GM18520 (cell line): ENCODE measurements at regions not wholly inside any gene's neighbourhood (a gene's known extent, or its start where the extent isn't known, plus 50 kb on each side); places are given as distances from the start of the nearest gene placed in this dataset.
"Not testable (repeated sequence)": the region's sequence is repeated elsewhere in the genome, so short reads cannot be mapped to it uniquely, and the experiment has no call there.

Experiments
- ATAC-seq: cut with Tn5 transposase; IDR thresholded peaks from one replicate; pipeline ENCODE4 v1.9.1; 2021; ENCODE audit not compliant: unreplicated experiment

DNA sequence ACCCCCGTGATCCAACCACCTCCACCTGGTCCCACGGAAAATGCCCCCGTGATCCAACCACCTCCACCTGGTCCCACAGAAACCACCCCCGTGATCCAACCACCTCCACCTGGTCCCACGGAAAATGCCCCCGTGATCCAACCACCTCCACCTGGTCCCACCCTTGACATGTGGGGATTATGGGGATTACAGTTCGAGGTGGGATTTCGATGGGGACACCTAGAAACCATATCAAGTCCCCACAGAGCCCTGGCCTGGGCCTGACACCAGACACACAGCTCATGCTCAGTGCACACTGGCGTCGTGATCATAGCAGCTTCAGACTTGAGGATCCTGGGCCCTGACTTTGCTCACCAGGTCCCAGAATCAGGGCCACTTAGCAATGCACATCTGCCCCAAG is 637.7 kb downstream of the TBC1D22A start:
- not testable (repeated sequence) for ATAC-seq

DNA sequence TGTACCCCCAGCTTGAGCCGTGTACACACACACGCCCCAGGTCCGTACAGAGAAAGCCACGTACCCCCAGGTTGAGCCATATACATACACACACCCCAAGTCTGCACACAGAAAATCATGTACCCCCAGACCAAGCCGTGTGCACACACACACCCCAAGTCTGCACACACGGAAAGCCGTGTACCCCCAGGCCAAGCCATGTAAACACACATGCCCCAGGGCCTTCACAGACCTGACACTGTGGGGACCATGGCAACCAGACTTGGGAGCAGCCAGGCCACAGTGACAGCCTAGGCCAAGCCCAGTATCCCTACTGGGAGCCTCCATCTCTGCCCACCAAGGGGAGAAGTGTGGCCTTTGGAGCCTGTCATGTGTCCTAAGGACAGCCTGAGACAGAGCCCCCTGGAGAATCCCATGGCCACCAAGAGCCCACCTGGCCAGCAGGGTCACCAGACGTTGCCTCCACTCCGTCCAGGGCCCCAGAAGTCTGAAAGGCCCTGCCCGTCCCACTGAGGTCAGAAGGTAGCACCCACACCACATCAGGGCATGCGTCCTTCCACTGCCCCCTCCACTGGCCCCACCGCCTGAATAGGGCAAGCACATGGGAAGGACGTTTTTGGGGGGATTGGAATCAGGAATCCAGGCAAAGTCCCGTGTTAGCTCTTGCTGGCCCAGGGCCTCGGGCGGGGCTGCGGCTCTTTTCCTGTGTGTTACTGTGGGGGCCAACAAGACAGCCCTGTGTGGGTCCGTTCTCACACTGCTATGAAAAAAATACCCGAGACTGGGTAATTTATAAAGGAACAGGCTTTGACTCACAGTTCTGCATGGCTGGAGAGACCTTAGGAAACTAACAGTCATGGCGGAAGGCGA is 636.7 kb downstream of the TBC1D22A start:
- ATAC-seq: no peak

DNA sequence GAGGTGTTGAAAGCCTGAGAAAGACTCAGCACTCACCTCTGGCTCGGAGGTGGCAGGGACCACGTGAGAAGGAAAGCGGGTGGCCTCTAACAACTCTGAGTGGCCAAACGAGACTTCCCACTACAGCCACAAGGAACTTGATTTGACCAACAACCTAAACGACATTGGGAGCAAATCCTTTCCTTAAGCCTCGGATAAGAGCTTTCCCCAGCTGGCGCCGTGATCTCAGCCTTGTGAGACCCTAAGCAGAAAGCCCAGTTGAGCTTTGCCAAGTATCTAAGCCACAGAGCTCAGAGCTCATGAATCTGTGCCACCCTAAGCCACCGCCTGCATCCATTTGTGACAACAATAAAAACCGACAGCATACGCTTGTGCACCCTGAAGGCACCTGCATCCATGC is 636.0 kb downstream of the TBC1D22A start:
- no peak for ATAC-seq

DNA sequence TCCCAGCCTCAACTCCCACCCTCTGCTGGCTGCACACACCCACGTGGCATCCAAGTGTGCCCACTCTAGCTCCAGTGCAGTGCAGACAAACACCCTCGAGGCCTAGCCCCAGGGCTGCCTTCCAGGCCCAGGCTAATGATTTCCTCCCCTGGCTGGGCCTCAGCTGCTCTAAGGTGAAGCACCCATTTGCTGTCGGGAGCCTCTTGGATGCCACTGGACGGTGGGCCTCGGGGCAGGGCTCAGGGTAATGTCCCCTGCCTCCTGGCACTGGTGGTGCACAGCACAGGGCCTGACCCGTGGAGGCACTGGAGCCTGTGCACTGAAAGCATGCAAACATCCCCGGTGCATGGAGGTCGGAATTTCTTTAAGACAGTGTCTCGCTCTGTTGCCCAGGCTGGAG is 635.2 kb downstream of the TBC1D22A start:
- no peak for ATAC-seq

DNA sequence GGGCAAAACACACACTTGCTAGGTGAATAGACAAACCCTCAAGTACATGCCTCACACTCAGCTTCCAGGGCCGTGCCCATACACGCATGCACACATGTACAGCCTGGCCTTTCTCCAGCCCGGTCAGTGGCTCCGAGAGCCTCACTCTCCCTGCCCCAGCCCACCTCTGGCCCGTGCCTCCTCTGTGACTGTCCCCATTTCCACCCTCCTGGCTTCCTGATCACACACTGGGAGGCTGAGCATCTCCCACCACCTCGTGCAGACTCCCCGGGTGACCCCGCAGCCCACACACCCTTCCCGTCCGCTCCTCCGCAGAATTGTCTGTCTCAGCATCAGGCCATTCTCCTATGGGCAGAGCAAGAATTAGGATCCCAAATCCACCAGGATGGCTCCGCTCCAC is 634.1 kb downstream of the TBC1D22A start:
- no peak for ATAC-seq

DNA sequence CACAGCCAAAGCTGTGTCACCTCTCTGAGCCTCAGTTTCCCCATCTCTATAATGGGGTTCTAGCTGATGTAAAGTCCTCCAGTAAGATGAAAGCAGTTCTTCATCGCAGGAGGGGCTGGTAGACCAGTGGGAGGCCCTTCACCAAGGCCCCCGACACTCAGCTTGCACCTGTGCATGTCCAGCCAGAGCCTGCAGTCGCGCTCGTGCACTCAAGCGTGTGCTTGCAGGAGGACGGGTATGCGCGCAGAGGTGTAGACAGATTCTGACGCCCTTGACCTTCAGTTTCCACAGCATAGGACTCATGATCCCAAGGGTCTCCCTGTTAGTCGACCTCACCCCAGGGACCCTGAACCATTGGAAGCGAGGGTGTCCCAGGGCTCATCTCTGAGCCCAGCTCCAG is 633.7 kb downstream of the TBC1D22A start:
- ATAC-seq: no peak

DNA sequence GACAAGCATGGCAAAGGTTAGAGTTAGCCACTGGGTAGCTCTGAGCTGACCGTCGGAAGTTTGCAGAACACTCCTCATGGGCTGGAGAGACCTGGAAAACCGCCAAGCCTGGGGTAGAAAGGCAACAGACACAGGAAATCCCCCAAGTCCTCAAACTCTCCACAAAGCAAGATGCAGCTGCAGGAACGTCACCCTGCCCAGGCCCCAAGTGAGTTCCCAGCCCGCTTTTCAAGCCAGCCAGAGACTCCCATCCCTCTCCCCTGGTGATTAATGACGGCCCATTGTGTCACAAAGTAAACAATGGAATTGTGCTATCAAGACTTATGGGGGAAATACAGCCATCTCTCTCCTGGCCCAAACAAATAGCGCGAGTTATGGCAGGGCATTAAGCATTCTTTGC is 633.0 kb downstream of the TBC1D22A start:
- no peak for ATAC-seq

DNA sequence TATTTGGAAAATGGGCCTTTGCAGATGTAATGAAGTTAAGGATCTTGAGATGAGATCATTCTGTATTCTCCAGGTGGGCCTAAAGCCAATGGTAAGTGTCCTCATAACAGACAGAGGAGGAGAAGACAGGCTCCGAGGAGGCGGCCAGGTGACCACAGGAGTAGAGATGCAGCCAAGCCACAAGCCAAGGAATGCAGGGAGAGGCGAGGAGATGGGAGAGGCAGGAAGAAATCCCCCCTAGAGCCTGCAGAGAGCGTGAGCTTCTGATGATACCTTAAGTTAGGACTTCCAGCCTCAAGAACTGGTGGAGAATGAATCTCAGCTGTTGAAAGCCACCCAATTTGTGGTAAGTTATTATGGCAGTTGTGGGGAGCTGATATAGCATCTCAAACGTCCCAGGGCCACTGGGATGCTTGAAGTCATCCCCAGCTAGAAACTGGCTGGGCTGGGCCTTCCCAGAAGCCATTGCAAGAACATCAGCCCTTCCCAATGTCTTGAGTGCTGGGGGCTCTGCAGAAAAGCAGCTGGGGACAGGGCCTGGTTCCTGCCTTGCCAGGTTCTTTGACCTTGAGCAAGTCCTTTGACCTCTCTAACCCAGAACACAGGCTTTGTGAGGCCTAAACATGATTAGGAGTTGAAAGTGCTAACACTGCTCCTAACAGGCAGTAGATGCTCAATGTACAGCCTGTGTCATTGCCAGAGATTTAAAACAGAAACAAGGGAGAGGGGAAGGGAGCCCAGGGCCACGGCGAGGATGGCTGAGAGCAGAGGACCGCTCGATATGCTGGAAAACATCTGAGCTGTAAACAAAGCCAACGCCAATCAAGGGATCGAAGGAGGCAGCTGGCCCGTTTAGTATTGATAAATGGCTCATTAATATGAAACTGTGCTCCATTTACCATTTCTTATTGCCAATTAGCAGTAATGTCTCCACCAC is 632.3 kb downstream of the TBC1D22A start:
- ATAC-seq: no peak

DNA sequence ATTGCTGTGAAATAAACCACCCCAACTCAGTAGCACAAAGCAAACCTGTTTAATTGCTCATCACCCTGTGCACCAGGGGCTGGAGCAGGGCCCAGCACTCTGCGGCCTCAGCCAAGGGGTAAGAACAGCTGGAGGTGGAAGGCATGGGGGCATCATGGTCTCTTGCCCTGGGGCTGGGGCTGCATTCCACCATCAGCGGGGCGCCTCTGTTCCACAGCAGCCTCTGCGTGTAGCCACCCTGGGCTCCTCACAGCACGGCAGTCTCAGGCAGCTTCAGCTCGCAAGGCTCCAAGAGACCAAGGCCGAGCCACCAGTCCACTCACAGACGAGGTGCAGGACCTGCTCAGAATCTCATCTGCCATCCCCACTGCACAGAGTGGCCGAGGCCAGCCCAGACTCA is 630.7 kb downstream of the TBC1D22A start:
- no peak for ATAC-seq

DNA sequence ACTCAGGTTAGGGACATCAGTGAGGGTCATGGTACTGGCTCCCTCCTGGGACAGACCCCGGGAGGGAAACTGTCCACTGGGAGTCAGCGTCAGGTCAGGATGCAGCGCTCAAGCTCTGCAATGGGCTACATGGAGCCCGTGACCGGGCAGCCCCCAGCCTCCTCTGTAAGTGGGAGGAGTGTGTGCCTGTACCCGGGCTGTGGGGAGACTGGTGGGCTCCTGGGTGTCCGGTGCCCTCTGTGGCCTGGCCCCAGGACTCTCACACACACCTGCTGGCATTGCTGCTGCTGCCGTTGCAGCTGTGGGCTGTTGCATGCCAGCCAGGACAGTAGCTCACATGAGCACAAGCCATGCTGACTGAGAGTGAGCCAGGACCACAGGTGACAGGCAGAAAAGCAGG is 630.3 kb downstream of the TBC1D22A start:
- ATAC-seq: no peak

DNA sequence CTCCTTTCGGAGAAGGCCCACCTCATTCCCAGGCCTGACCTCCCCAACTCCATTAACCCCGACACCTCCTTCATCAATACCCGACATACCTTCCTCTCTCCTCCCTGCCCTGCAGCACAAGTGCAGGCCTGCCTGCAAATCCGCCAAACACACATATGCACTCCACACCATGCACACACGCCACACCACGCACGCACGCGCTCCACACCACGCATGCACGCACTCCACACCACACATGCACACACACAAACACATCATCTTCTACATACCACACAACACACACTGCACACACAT is 629.6 kb downstream of the TBC1D22A start:
- ATAC-seq: no peak

DNA sequence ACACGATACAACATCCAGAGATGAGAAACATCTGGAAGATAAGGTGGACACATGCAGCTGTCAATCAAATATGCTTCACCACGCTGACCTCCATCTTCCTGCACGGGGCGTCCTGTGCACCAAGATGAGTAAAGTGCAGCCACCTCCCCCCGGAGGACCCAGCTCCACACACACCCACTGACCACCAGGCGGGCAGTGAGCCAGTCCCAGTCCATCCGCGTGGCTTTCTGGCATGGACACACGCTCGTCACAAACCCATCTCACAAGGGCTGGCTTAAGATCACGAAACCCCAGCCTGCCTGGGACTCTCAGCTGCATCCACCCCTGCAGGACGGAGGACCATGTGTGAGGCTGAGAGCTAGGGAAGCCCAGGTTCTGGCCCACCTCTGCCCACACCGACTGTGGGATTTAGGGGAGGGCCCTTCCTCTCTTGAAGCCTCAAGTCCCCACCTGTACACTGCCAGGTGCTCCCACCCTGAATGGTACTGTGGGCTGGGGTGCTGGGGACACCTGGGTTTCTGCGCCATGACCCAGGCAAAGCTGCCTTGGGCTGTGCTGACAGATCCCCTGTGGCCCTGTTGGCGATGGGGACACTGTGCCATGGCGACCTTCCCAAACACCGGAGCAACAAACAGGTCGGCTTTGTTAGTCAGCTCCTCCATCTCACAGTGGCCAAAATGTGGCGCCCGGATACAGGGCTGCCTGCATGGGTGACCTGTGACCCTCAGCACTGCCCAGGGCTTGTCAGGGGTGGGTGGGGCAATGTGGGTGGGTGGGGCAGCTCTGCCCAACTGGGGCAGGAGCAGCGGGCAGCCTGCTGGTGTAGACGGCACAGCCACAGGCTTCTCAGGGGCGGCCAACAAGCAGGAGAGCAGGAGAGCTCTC is 629.0 kb downstream of the TBC1D22A start:
- ATAC-seq: no peak

DNA sequence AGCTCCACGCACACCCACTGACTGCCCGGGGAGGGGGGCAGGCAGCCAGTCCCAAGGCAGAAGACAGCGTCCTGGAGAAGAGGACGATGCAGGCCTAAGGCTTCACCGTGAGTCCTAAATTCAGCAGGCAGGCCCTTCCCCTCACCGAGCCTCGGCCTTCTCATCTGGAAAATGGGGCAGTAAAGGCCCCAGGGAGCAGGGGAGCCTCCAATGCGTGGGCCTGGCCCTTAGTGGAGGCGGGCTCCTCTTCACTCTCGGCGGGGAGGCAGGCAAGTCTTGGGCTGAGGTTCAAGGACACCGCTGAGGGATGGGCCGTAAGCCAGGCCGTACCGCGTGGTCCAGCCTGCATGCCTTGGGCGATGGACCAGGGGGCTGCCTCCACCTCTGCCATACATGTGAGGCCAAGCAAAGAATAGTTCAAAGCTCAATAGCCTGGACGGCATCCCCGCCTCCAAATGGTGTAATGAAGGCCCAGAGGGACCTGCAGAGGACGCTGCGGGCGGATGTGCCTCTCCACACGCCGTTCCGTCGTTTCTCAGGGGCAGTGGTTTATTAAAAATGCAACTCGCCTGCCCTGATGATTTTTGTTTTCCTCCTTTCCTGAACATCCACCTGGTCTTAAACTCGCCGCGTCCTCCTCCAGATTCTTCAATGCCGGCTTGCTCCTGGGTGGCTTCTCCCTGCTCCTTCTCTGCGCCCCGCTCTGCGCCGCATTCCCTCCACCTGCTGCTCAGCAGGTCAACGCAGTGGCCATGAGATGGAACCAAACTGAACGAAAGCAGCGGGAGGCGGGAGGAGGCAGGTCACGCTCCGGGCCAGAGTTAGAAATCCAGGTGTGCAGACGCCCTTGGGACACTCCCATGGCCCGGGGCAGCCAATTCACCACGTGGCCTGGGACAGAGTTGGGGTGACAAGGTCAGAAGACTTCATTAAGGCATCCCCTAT is 627.8 kb downstream of the TBC1D22A start:
- no peak for ATAC-seq

DNA sequence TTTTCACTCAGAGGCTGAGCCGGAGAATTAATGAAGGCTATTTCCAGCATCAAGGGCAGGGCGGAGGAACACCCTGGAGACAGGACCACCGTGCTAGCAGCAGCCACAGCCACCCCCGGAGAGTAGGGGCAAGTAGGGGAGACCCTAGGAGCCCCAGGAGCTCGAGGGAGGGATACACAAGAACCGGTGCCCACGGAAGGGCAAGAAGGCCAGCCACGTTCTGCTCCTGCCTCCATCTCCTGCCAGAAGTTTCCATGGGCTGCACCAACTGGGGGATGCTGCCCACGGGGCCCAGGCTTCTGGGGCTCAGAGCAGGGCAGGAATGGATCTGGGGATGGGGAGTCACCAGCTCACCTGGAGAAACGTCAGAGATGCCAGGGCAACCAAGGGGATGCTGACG is 626.8 kb downstream of the TBC1D22A start:
- no peak for ATAC-seq

DNA sequence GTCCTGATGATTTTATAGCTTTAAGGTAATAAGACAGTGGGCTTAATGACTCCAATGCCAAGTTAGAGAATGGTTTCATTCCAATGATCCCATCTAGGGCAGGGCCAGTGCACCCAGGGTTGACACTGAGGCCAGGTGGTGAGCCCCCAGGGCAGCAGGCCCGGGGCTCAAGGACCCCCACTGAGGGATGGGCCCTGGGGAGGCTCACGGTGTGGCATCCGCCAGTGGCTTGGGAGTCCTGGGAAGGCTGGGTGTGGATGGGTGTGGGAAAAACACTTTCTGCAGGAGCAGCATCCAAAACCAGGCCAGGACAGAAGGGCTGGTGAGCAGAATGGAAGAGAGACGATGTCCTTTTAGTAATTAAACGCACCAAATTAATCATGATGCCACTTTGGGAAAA is 626.3 kb downstream of the TBC1D22A start:
- ATAC-seq: no peak

DNA sequence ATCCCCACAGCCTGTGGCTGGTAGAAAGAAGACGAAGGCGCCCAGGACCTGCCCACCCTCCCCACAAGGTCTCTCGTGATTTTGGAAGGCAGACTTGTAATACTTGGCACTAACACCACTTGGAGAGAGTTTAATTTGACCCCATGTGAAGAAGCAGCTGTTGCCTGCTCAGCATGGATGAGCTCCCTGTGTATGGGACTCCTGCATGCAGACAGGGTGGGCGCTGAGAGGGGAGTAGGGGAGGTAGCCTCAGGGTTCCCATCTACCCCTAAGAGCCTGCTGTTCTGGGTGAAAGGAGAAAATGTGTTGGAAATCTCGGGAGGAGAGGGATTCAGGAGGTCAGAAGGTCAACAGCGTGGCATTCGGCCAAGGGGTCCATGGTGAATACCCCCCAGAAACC is 625.9 kb downstream of the TBC1D22A start:
- no peak for ATAC-seq

DNA sequence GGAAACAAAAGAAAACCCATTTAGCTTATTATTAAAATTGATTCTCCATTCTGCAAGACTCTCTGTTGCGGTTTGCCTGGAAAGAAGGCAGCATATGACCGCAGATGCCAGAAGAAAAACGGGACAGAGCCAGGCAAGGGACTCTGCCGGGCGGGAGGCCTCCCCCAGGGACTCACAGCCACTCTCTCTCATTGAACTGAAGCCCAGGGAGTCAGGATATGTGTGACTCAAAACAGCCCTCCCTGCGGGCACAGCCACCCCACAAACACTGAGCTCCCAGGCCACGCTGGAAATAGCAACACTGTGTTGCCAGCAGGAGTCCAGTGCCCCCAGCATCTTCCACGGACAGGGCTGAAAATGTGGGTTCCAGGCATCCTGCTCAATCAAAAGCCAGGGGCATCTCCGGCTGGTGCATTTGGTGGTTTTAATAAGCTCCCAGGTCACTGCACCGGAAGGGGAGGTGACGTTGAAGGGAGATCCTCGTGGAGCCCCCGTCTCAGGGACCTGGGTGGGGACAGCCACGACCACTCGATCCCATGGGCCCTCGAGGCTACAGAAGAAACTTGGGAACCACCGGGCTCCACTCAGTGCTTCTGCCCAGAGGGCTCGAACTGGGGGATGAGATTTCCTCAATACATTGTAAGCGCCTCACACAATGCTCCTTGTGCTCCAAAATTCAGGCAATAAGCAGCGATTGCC is 624.5 kb downstream of the TBC1D22A start:
- no peak for ATAC-seq

DNA sequence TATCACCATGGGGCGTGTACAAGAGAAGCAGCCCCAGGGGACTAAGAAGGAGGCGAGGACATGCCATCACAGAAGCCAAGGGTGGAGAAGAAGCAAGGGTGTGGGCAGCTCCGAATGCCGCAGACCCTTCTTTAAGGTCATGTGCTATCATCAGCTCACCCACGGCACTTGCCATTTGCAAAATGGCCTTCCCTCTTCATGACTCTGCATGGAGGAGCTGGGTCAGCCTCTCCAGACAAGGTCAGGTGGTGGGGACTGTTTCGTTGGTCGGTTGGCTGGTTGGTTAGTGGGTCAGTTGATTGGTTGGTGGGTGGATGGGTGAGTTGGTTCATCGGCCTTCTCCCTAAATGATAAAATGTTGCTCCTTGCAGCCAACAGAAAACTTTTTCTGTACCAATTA is 622.5 kb downstream of the TBC1D22A start:
- no peak for ATAC-seq

DNA sequence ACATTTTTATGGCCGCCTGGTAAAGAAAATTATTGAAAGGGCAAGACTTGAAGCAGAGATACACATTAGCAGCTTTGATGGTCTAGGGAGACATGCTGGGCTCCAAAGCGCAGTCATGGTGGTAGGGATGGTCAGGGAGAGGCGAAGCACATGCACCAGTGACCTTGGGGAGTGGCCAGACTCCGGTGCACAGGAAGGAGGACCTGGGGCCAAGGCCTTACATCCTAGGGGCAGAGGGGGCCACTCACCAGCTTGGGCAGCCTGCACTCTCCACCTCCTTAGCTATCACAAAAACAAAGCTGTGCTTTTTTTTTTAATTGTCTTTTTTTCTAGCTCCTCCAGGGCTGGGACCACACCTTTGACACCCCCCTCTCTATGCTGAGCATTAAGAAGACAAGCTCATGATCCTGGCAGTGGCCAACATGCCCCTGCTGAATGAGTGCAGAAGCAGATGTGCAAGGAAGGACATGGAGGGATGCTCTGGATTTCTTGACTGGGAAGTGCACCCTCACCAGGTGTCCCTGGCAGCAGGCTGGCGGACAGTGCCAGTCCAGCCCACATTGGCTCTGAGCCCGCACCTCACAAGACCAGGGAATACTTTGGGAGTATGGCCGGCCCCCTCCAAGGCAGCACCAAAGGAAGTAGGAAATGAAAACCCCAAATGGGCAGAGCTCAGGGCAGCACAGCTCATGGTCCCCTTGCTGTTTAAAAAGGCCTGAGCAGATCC is 619.9 kb downstream of the TBC1D22A start:
- no peak for ATAC-seq
